Right renal pelvis (tissue), 4 donors: ENCODE measurements at regions not wholly inside any gene's neighbourhood (a gene's known extent, or its start where the extent isn't known, plus 50 kb on each side); places are given as distances from the start of the nearest gene placed in this dataset.
"Not testable (repeated sequence)": the region's sequence is repeated elsewhere in the genome, so short reads cannot be mapped to it uniquely, and the experiment has no call there.

ENCODE experiments used
- DNase-seq, 4 donors: peaks; one replicate each; pipeline ENCODE4 v3.0.0-alpha.2; 2013; ENCODE audit warnings: low read depth in 4 of 4, low spot score in 3 of 4, missing footprints in 1 of 4

GRCh38 chr10:34957531-34957930 lies 132.6 kb downstream of the CUL2 start:
- no peak for DNase-seq

- DNase-seq, result no peak
Measured at GRCh38 chr10:34956756-34957155, 133.4 kb downstream of the CUL2 start.

DNA sequence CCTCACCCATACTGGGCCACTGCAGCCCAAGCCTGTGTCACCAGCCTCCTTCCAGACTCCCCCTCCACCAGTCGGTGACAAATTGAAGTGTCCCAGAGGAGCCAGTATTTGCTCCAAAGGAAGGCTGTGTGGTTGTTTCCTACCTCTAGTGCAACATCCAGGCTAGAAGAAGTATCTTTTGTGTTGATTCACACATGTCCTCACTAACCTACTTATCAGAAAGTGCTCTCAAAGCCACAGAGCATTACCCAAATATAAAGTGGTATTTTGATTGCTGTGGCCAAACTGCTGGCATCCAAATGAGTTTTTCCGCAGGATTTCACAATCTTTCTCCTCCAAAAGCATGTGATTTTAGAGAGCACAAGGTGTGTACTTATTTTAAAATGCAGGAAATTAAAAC lies 134.8 kb downstream of the CUL2 start:
- no peak for DNase-seq

- peak in 2 of 4 donors; percentile 27 to 47 for DNase-seq
Measured at GRCh38 chr10:34954142-34954541, 136.0 kb downstream of the CUL2 start.

DNA sequence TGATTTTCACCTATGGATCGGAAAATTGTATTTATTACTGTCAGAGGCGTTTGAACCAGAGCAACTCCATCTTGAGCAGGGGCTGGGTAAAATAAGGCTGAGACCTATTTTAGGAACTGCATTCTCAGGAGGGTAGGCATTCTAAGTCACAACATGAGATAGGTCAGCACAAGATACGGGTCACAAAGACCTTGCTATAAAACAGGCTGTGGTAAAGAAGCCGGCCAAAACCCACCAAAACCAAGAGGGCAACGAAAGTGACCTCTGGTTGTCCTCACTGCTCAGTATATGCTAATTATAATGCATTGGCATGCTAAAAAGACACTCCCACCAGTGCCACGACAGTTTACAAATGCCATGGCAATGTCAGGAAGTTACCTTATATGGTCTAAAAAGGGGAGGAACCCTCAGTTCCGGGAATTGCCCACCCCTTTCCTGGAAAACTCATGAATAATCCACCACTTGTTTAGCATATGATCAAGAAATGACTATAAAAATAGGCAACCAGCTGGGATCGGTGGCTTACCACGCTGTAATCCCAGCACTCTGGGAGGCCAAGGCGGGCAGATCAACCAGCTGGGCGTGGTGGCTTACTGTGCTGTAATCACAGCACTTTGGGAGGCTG lies 136.3 kb upstream of the PARD3 start:
- DNase-seq, result not testable (repeated sequence)

DNA sequence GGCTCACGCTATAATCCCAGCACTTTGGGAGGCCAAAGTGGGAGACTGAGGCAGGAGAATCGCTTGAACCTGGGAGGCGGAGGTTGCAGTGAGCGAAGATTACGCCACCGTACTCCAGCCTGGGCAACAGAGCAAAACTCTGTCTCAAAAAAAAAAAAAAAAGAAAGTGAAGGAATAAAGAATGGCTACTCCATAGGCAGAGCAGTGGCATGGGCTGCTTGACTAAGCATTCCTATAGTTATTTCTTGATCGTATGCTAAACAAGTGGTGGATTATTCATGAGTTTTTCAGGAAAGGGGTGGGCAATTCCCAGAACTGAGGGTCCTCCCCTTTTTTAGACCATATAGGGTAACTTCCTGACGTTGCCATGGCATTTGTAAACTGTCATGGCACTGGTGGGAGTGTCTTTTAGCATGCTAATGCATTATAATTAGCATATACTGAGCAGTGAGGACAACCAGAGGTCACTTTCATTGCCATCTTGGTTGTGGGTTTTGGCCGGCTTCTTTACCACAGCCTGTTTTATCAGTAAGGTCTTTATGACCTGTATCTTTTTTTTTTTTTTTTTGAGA lies 130.9 kb upstream of the PARD3 start:
- DNase-seq, result not testable (repeated sequence)

DNA sequence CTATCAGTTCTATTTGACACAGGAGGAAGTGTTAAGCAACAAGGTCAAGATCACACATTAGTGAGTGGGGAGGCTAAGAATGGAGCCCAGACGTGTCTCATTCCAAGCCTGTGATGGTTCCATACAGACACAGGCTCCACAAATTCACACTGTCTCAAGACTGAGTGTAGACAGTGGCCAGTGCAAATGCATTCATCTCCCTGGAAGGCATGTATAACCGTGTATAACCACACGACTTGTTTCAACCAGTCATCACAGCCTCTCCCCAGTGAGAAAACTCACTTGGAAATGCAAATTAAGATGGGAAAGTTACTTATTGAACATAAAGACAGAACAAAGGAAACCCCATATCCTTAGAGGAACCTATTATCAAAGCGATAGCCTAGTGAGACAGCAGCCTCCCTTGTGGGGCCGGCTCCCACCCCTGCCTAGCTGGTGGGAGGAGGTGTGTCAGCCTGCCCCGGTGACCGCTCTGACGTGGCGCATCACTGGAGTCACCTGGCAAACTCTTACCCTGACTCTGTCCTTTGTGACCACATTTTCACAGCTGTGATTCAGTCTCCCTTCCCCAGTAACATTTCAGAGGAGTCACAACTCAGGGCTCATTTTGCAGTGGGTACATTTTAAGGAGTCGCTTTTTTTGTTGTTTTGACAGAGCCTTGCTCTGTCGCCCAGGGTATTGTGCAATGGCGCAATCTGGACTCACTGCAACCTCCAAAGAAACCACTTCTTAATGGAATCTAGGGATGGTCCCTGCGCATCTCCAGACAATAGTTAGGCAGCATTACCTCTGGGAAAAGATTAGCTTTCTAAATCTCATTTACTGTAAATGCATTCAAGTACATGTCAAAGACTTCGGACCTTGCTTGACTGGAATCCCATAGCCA lies 126.6 kb upstream of the PARD3 start:
- no peak for DNase-seq

DNA sequence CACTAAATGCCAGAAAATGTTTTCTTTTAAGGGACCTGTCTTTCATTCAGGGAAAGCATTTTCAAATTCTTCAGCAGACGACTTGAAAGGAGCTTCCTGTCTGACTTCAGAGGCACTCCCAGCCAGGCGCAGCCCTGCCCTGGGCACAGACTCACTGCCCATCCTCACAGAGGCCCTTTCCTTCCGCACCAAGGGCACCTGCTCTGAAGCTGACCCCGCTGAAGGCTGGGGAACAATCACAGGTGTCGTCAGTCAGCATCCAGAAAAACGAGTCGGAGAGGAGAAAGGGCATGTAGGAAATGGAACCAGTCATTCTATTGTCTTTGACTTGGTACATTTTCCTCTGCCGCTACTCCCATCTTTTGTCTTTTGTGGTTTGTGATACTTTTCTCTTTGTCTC lies 125.3 kb upstream of the PARD3 start:
- no peak for DNase-seq

DNA sequence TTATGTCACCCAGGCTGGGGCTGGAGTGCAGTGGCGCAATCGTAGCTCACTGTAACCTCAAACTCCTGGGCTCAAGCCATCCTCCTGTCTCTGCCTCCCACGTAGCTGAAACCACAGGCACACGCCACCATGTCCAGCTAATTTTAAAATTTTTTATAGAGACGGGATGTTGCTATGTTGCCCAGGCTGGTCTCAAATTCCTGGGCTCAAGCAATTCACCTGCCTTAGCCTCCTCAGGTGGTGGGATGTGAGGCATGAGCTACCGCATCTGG lies 123.2 kb upstream of the PARD3 start:
- DNase-seq, result no peak

- DNase-seq, result not testable (repeated sequence)
Measured at GRCh38 chr10:34937643-34938398, 122.7 kb upstream of the PARD3 start.

DNA sequence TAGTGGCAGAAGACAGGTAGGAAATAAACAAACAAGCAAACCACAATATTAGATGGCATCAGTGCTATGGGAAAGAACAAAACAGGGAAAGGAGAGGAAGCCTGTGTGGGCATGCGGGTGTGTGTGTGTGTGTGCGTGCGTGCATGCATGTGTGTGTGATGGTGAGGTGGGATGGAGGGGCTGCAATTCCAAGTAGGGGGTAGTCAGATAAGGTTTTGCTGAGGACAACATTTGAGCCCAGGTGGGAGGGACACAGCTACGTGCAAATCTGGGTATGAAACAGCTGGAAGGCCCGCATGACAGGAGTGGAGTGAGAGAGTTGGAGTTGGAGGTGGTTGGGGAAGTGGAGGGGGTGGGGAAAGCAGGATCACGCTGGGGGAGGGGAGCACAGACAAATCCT lies 121.0 kb upstream of the PARD3 start:
- no peak for DNase-seq

DNA sequence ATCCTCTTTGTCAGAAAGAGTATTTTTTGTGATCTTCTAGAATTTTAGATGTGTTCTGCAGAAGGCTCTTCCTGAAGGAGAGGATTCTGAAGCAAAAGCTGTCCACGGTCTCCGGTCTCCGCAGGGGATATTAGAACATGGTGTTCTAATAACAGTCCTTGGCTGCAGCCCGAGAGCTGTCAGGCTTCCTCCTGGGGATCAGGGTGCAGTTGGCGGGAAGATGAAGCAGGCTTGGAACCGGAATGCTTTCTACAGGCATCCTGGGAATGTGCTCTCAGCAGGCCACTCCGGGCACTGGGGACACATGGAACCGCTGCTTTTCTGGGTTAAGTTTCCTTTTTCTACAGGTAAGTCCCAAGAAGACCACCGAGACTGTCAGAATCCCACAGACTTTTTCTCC lies 118.6 kb upstream of the PARD3 start:
- no peak for DNase-seq

- no peak for DNase-seq
Measured at GRCh38 chr10:34932235-34932634, 117.1 kb upstream of the PARD3 start.

GRCh38 chr10:34931216-34931615 lies 116.1 kb upstream of the PARD3 start:
- DNase-seq, result no peak

DNA sequence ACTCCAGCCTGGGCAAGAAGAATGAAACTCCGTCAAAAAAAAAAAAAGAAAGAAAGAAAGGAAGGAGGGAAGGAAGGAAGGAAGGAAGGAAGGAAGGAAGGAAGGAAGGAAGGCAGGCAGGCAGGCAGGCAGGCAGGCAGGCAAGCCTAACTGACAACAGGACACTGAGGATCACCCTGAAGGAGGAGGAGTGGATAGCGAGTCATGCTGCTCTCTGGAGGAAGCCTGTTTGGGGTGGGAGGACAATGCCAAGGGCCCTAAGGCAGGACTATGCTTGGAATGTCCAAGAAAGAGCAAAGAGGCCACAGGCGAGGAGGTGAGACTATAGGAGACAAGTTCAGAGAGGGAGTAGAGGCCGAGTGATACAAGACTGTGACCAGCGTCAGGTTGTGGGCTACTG lies 107.0 kb upstream of the PARD3 start:
- no peak for DNase-seq

GRCh38 chr10:34920578-34920977 lies 105.5 kb upstream of the PARD3 start:
- DNase-seq, result no peak

DNA sequence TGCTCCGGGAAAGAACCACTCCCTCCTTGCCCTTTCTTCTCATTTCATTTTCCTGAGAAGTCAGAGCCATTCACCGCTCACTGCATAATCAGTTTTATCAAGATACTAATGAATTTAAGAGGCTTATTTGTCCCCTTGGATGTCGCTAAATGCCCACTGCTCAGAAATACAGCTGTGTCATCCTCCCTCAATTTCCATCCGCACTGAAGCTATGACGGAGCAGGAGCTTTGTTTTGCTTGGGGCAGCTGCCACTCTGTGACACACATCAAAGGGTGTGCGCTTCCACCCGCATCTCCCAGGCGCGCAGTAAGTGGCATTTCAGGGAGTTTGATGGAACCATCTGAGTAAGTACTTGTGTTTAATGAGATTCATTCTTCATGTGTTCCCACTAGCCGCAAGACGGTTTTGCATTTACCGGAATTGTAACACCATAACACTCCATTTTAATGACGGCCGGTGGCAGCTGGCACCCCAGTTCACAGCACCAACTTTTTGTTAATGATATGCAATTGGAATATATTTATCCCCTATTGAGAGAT lies 103.8 kb upstream of the PARD3 start:
- DNase-seq, result no peak

- no peak for DNase-seq
Measured at GRCh38 chr10:34918060-34918775, 103.1 kb upstream of the PARD3 start.

DNA sequence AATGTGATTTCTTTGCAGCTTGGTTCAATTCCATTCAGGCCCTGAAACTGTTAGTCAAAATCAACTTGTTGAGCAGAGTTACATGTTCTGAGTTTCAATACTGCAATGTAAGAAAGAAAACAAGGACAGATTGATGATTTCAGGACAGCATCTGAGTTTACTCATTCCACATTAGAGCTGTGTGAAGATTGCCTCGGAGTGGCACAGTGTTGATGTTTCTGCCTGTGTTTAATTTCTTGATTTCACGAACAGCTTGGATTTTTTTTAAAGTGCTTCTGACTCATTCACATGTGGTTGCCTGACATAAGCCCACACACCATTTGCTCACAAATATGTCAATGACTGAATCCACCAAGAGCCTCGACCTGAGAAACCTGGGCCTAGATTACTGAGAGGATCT lies 101.2 kb upstream of the PARD3 start:
- no peak for DNase-seq

DNA sequence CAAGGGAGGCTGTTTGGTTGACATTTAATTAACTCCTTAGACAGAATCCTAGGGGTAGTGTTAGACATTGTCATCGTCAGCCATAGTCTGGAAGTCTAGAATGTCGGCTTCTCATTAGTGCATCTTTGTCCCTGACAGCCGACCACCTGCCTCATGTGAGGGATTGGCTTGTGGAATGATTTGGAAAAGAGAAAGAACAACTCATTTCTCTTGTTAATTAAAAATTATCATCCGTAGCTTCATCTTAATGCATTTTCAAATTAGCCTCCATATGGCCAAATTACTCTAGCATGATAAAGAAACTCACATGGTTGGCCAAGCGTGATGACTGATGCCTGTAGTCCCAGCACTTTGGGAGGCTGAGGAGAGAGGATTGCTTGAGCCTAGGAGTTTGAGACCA lies 97.7 kb upstream of the PARD3 start:
- DNase-seq, result no peak
